Psoas muscle (tissue), 7 donors: ENCODE measurements at regions not wholly inside any gene's neighbourhood (a gene's known extent, or its start where the extent isn't known, plus 50 kb on each side); places are given as distances from the start of the nearest gene placed in this dataset.

Experiments used
- ATAC-seq, 4 donors: fragments of 200-7000 bp; cut with Tn5 transposase; one replicate each; pipeline ENCODE4 v1.9.1; 2020; ENCODE audit warnings: moderate library complexity in 3 of 4, mild to moderate bottlenecking in 2 of 4
- DNase-seq, 2 donors: peaks; one replicate each; pipeline ENCODE4 v3.0.0-alpha.2; 2020
- H3K27ac ChIP-seq: fragments of 200-600 bp; one replicate; pipeline ENCODE4 v1.8.0; 2022
- H3K27me3 ChIP-seq, 3 donors: fragments of 200-600 bp in 1 of 3; one replicate each; pipeline versions ENCODE4 v1.6.1 to v1.8.0; 2013 to 2022; ENCODE audit warnings: low read length in 2 of 3, mild to moderate bottlenecking in 2 of 3, moderate library complexity in 1 of 3; ENCODE audit not compliant: insufficient read depth in 3 of 3
- H3K36me3 ChIP-seq, 2 donors: fragments of 200-600 bp in 1 of 2; one replicate each; pipeline versions ENCODE4 v1.6.1 to v1.8.0; 2013 to 2022; ENCODE audit warnings: low read depth in 1 of 2, mild to moderate bottlenecking in 1 of 2, moderate library complexity in 1 of 2; ENCODE audit not compliant: insufficient read depth in 1 of 2
- H3K4me1 ChIP-seq: fragments of 200-600 bp; one replicate; pipeline ENCODE4 v1.8.0; 2022
- H3K4me3 ChIP-seq: fragments of 200-600 bp; one replicate; pipeline ENCODE4 v1.8.0; 2022; ENCODE audit warnings: mild to moderate bottlenecking
- H3K9me3 ChIP-seq: fragments of 200-600 bp; one replicate; pipeline ENCODE4 v1.8.0; 2022
- CTCF ChIP-seq: fragments of 200-600 bp; IDR thresholded peaks from one replicate; pipeline ENCODE4 v1.8.0; 2022; ENCODE audit warnings: antibody characterized with exemption
- WGBS, 3 donors: extraction: QIAGEN DNeasy Blood & Tissue Kit; methylation state at CpG; one replicate each; pipeline versions ENCODE4 v1.1.6 to v1.1.7; 2013; 5-methylcytosine and 5-hydroxymethylcytosine counted together
- intact Hi-C, 2 donors: fragments of 100-400 bp; cut with DNase I; formaldehyde crosslinking; loops; one replicate each; pipeline versions ENCODE4 v1.11.0 to v1.14.2; 2022
- donor health status: healthy with polysubstance abuse.
- donor health status: DM: no; HTN: no; CAD: no; lungs with moderate emphysema.
- donor health status: Bipolar disorder and iron deficiency.
- donor health status: healthy.
- donor health status: DM: yes; HTN: yes; CAD: no.
- donor health status: DM: no; HTN: no; CAD: no.
- donor health status: DM: yes; HTN: yes; CAD: no.

- intact Hi-C loops: no loop called here
- no peak for TF ChIP-seq CTCF
- DNase-seq: no peak
- Histone ChIP-seq H3K4me1 (no peaks in the 10 kb centered on the region), H3K36me3 (no peaks in the 10 kb centered on the region), H3K9me3 (no peaks in the 10 kb centered on the region), H3K27me3 (no peaks in the 10 kb centered on the region), H3K27ac (no peak overlapping the region), H3K4me3 (no peak overlapping the region)
- ATAC-seq: no peak
- 84 to 90% (median 85%) methylated on average over 2 of the region's 2 CpGs for WGBS, 3 donors
Observed at GRCh38 chr4:178448372-178449035, 1006.3 kb upstream of the AGA start.

- ATAC-seq: no peak
- Histone ChIP-seq H3K9me3 (no peaks in the 10 kb centered on the region), H3K27ac (no peak overlapping the region), H3K27me3 (no peaks in the 10 kb centered on the region), H3K36me3 (no peaks in the 10 kb centered on the region), H3K4me1 (no peaks in the 10 kb centered on the region), H3K4me3 (no peak overlapping the region)
- no peak for TF ChIP-seq CTCF
- intact Hi-C loops: no loop called here
- DNase-seq: no peak
- WGBS, 3 donors: 89 to 92% (median 91%) methylated on average over 3 of the region's 3 CpGs
Observed at GRCh38 chr4:178450614-178451013, 1008.4 kb upstream of the AGA start.

GRCh38 chr4:178453057-178453456 lies 1010.8 kb upstream of the AGA start:
- H3K4me3 ChIP-seq: no peak overlapping the region
- H3K27me3 ChIP-seq: no peaks in the 10 kb centered on the region
- 79 to 86% (median 82%) methylated on average over 4 of the region's 4 CpGs for WGBS, 3 donors
- H3K9me3 ChIP-seq: no peaks in the 10 kb centered on the region
- TF ChIP-seq CTCF: no peak
- H3K4me1 ChIP-seq: no peaks in the 10 kb centered on the region
- intact Hi-C loops: no loop called here
- DNase-seq: no peak
- no peak overlapping the region for H3K27ac ChIP-seq
- no peaks in the 10 kb centered on the region for H3K36me3 ChIP-seq
- no peak for ATAC-seq

- Histone ChIP-seq H3K4me1 (no peaks in the 10 kb centered on the region), H3K36me3 (no peaks in the 10 kb centered on the region), H3K27me3 (no peaks in the 10 kb centered on the region), H3K27ac (no peak overlapping the region), H3K4me3 (no peak overlapping the region), H3K9me3 (no peaks in the 10 kb centered on the region)
- ATAC-seq (no peak), DNase-seq (no peak)
- intact Hi-C loops: no loop called here
- no peak for TF ChIP-seq CTCF
Observed at GRCh38 chr4:178457286-178457685, 1015.0 kb upstream of the AGA start.

- no peak for TF ChIP-seq CTCF
- Histone ChIP-seq H3K4me3 (no peak overlapping the region), H3K9me3 (no peaks in the 10 kb centered on the region), H3K36me3 (no peaks in the 10 kb centered on the region), H3K27ac (no peak overlapping the region), H3K27me3 (no peaks in the 10 kb centered on the region), H3K4me1 (no peaks in the 10 kb centered on the region)
- ATAC-seq: no peak
- 38 to 42% (median 40%) methylated on average over 4 of the region's 4 CpGs for WGBS, 3 donors
- no peak for DNase-seq
- intact Hi-C loops: no loop called here
Observed at GRCh38 chr4:178462710-178463109, 1020.5 kb upstream of the AGA start.
